COR-L47 (cell line): ENCODE measurements at regions not wholly inside any gene's neighbourhood (a gene's known extent, or its start where the extent isn't known, plus 50 kb on each side); places are given as distances from the start of the nearest gene placed in this dataset.
"Not testable (repeated sequence)": the region's sequence is repeated elsewhere in the genome, so short reads cannot be mapped to it uniquely, and the experiment has no call there.

Experiments used
- DNase-seq: peaks from one replicate; lab custom pipeline; 2025; lab: John Stamatoyannopoulos, UW

DNA sequence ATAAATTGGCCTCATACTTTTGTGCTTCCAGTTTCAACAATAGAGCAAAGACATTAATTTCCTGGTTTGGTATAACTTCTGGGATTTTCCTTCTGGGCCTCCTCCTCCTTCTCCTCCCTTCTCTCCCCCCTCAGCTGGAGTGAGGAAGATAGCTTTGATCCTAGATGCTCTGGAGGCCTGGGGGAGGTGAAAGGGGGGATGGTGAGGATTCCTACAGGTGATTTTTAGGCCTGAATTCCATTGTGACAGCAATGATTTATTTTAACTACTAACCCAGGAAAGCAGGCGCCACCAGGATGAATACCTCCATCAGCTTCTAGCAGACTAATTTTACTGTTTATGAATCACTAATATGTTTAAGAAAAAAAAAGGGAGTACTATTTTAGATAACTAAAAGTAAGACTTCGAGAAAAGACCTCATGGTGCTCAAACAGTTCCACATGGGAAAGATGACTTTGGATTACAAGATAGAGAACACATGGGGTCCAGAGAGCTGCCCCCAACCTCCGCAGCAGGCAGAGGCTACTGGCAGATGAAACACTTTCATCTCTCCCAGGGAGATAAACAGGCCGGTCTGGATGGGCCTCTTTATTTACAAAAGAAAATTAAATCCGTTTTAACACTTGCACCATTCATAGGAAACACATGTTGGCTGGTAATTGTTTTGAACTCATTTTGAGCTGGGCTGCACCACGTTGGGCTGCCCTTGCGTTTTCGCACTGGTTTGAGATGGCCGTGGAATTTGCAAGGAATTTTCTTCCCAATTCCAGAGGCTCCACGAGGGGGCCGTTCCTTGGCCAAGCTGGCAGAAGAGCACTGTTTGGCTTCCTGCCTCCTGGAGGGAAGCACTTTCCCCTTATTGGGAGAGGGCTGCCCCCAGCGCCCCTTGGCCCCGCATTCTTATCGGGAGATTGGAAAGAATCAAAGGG is 125.1 kb upstream of the STX18 start:
- no peak for DNase-seq

- no peak for DNase-seq
Observed at GRCh38 chr4:4666187-4666586, 124.3 kb upstream of the STX18 start.

DNA sequence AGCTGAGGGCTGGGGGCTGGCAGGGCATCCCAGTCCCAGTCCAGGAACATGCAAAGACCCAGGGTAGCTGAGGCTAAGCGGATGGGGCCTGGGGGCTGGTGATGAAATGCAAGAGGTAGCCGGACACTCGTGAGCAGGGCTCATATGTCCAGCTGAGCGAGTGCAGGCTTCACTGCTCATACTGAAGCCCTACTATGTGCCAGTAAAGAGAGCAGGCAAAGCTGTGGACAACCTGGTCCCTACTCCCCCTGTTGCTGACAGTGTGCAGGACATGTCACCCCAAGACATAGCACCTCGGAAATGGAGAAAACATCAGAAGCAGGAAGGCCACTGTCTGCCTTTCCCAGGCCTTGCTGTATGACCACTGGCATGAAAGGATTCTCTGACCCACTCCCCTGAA is 122.4 kb upstream of the STX18 start:
- no peak for DNase-seq

- DNase-seq, result no peak
Observed at GRCh38 chr4:4663028-4663427, 121.2 kb upstream of the STX18 start.

GRCh38 chr4:4662230-4662629 is 120.4 kb upstream of the STX18 start:
- DNase-seq, result no peak

- DNase-seq, result no peak
Observed at GRCh38 chr4:4659871-4660651, 118.2 kb upstream of the STX18 start.

DNA sequence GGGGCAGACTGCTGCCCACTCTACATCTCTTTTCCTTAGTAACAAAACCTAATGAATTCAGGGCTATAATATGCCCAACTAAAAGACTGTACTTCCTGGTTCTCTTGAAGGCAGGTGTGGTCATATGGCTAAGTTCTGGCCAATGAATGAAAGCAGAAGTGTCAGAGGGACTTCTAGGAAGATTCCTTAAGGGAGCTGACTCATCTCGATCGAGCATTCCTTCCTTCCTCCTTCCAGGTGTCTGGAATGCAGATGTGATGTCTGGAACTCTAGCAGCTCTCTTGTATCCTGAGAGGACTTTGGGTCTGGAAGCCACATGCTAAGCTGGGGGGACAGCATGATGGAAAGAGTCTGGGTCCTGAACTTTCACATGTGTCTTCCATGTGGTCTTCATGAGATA is 116.2 kb upstream of the STX18 start:
- DNase-seq, result no peak

- DNase-seq, result no peak
Observed at GRCh38 chr4:4656977-4657376, 115.1 kb upstream of the STX18 start.

DNA sequence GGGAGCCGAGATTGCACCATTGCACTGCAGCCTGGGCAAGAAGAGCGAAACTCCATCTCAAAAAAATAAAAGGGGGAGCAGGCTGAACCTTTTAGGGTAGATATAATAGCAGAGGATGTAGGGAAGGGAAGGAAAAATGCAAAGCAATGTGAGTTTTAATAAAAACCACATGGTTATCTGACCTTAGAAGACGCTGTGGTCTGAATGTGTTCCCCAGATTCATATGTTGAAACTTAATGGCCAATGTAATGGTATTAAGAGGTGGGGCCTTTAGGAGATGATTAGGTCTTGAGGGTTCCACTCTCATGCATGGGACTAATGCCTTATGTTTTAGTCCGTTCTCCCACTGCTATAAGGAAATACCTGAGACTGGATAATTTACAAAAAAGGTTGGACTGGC is 114.1 kb upstream of the STX18 start:
- DNase-seq, result no peak

- no peak for DNase-seq
Observed at GRCh38 chr4:4655011-4655410, 113.2 kb upstream of the STX18 start.

DNA sequence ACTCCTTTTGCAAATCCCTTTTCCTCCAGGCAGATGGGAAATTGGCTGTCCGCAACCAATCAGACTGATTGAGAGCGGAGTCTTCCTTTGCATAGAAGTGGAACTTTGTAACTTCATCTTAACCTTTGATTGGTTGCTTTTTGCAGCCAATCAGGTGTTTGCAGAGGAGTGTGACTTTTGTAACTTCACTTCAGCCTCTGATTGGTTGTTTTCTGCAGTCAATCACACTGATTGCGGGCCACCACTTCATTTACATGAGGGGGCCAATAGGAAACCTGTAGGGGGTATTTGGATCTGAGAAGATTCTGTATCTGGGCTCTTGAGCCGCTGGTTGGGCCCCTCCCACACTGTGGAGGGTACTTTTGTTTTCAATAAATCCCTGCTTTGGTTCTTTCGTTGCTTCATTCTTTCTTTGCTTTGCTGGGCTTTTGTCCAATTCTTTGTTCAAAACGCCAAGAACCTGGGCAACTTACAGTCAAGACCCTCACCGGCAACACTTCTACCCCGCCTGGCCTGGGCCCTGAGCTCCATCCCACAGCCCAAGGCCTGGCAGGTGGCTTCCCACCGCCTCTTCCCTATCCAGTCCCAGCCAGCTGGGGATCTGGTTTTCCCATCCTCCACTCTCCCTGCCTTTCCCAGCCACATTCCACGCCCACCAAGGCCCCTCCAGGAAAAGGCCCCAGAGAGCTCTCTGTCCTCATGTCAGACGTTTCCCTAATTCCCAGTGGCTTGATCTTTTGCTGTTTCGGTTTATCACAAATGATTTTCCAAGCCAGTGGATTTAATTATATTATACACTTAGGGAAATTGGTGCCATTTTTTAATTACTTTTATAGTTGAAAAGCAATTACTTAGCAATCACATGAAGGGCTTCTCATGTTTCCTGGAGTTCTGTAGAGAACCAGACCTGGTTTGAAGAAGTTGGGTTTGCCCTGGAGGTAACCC is 110.2 kb upstream of the STX18 start:
- DNase-seq, result no peak

- no peak for DNase-seq
Observed at GRCh38 chr4:4647041-4647440, 105.2 kb upstream of the STX18 start.

DNA sequence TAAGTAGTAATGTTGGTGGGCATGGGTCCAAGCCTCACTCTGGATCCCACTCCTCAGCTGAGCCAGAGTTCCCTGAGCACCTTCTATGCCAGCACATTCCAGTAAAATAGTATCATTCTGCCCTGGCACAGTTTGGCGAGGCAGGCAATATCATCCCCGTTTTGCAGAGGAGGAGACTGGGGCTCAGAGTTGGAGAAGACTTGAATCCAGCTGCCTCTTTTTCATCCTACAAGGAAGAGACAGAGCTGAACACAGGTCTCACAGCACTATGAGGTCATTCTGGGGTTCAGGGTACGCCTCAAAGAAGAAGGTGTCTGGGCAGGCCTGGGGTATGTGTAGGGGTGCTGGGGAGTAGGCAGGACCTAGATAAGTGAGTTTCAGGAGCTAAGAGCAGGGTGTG is 103.9 kb upstream of the STX18 start:
- no peak for DNase-seq

DNA sequence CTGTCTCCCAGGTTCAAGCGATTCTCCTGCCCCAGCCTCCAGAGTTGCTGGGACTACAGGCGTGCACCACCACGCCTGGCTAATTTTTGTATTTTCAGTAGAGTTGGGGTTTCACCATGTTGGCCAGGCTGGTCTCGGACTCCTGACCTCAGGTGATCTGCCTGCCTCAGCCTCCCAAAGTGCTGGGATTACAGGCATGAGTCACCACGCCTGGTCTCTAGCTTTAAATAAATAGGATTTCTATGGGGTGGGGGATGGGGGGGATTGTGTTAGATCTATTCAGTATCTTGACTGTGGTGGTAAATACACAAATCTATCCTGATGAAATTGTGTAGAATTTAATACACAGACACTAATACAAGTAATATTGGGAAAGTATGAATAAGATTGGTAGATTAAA is 102.4 kb upstream of the STX18 start:
- not testable (repeated sequence) for DNase-seq

DNA sequence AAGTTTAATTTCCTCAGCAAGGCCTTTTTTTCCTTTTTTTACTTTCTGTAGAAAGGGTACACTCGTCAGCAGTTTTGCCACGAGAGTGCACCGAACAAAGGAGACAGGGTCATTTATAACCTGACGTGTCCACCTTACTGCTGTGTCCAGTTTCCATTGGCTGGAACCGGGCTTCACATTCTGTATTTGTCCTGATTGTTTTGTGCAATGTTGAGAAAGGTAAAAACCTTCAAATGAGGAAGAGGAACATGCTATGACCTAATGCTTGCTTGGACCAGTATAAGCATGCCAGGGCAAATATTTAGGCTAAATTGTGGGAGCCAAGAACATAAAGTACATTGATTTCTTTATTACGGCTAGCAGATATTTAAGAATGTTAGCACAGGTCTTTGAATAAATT is 101.9 kb upstream of the STX18 start:
- DNase-seq, result not testable (repeated sequence)

DNA sequence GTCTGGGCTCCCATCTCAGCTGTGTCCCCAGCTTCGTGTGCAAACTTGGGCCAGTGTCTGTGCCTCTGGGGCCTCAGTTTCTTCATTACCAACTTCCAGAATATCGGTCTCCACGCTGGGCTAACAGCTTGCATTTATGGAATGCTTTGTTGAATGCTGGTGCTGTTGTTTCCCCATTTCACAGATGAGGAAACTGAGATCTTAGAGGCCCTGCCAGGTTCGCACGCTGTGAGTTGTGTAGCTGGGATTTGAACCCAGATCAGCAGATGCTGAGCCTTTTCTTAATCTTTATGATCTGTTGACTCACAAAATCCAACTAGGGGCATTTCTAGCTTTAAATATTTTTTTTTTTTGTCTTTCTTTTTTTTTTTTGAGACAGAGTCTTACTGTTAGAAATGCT is 101.5 kb upstream of the STX18 start:
- DNase-seq, result no peak

GRCh38 chr4:4642496-4643000 is 100.7 kb upstream of the STX18 start:
- DNase-seq, result no peak

GRCh38 chr4:4641661-4642495 is 100.0 kb upstream of the STX18 start:
- no peak for DNase-seq

DNA sequence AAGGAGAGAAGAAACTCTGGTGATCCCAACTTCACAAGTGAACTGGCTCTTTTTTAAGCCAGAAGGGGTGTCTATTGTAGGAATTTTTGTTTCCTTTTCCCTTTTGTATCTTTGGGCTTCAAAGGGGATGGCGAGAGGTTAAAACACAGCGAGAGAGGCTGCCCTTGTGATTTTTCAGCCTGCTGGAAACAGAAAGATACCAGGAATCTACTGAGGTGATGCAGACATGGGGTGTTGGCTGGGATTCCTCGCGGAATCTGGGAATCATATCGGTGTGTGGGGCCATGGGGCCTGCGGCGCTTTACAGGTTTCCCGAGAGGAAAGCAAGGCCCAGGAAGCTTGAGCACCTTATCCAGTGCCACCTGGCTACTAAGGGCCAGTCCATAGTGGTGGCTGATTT is 99.4 kb upstream of the STX18 start:
- no peak for DNase-seq

GRCh38 chr4:4640692-4641091 is 98.8 kb upstream of the STX18 start:
- no peak for DNase-seq

DNA sequence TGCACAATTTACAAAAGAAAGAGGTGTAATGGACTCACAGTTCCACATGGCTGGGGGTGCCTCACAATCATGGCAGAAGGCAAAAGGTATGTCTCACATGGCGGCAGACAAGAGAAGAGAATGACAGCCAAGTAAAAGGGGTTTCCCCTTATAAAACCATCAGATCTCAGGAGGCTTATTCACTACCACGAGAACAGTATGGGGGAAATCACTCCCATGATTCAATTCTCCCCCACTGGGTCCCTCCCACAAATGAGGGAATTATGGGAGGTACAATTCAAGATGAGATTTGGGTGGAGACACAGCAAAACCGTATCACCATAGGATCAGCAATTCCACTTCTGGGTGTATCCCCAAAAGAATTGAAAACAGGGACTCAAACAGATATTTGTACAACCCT is 97.5 kb upstream of the STX18 start:
- DNase-seq, result no peak
